22Rv1 (cell line): ENCODE measurements at regions not wholly inside any gene's neighbourhood (a gene's known extent, or its start where the extent isn't known, plus 50 kb on each side); places are given as distances from the start of the nearest gene placed in this dataset.

Experiments used
- ZFX ChIP-seq: fragments of 450-650 bp; IDR thresholded peaks from 2 replicates; pipeline ENCODE4 v1.6.1; 2017; ENCODE audit warnings: antibody characterized with exemption, borderline replicate concordance
- TF ChIP-seq, protein P1 (sequence below): fragments of 450-650 bp; IDR thresholded peaks from 2 replicates; pipeline ENCODE4 v1.5.1; 2017; ENCODE audit warnings: mild to moderate bottlenecking

DNA sequence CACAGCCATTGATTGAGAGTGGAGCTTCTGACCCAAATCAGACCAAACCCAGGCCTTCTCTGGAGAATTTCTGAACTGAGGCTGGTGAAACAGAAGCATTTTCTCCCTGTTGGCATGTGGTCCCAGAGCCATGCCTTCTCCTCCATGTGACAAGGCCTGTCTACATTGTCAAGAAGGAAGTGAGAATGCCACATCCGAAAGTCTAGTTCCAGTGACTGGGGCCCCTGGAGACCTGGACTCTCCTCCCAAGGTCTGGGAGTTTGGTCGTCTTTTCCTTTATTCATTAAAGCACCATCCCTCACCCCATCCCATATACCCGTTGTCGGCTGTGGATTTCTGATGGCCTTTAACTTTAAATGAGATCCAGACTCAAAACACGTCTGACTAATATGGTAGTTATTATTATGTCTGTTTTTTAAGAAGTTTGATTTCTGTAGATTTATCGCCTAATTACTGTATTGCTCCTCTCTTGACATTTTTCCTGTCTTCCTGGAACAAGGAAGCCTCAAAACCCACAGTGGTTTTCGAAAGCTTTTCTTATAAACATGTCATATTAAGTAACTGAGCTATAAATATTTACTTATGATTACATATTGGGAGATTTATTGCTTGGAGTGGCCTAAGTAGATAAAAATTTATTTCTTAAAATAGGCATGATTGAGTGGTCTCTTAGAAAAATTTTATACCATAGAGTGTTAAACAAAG, 128.3 kb upstream of the FRY start:
- TF ChIP-seq, protein P1, sequence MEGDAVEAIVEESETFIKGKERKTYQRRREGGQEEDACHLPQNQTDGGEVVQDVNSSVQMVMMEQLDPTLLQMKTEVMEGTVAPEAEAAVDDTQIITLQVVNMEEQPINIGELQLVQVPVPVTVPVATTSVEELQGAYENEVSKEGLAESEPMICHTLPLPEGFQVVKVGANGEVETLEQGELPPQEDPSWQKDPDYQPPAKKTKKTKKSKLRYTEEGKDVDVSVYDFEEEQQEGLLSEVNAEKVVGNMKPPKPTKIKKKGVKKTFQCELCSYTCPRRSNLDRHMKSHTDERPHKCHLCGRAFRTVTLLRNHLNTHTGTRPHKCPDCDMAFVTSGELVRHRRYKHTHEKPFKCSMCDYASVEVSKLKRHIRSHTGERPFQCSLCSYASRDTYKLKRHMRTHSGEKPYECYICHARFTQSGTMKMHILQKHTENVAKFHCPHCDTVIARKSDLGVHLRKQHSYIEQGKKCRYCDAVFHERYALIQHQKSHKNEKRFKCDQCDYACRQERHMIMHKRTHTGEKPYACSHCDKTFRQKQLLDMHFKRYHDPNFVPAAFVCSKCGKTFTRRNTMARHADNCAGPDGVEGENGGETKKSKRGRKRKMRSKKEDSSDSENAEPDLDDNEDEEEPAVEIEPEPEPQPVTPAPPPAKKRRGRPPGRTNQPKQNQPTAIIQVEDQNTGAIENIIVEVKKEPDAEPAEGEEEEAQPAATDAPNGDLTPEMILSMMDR: no peak
- TF ChIP-seq ZFX: no peak
